ENCODE measurements at regions not wholly inside any gene's neighbourhood (a gene's known extent, or its start where the extent isn't known, plus 50 kb on each side); places are given as distances from the start of the nearest gene placed in this dataset.

DNA sequence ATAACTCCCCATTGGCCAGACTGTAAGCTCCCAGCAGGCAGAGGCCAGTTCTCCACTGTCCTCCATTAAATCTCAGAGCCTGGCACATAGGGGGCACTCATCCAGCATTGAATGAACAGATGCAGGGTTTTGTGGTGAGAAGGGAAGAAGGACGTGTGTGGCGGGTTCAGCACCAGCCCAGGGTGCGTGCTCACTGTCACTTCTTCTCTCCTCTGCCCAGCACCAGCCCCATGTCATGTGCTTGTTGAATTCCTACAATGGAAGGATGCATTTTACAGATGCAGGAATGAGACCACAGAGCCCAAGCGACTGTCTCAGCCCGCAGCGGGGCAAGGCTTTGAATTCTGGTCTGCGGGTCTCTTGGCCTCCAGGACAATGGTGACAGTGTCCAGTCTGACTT lies 149.9 kb downstream of the CEBPB start:
- Histone ChIP-seq H3K4me3 (no peak overlapping the region), H3K9me3 (replicated peaks in 1 of 3) (no peaks in the 10 kb centered on the region), H3K4me1 (replicated peaks in 1 of 2) (peaks cover 15 to 27% of the 10 kb centered on the region in 2 donors), H3K36me3 (replicated peaks in 1 of 2) (no peaks in the 10 kb centered on the region), H3K27ac (peak overlapping the region in 1 of 5 donors; percentile 94), H3K27me3 (no peaks in the 10 kb centered on the region)
- WGBS, 4 donors = 90 to 100% (median 93%) methylated on average over 7 of the region's 7 CpGs
- intact Hi-C loops (cut with DNase I) = no loop called here
- DNase-seq = peak in 1 of 7 donors; percentile 13
- TF ChIP-seq, protein P1, sequence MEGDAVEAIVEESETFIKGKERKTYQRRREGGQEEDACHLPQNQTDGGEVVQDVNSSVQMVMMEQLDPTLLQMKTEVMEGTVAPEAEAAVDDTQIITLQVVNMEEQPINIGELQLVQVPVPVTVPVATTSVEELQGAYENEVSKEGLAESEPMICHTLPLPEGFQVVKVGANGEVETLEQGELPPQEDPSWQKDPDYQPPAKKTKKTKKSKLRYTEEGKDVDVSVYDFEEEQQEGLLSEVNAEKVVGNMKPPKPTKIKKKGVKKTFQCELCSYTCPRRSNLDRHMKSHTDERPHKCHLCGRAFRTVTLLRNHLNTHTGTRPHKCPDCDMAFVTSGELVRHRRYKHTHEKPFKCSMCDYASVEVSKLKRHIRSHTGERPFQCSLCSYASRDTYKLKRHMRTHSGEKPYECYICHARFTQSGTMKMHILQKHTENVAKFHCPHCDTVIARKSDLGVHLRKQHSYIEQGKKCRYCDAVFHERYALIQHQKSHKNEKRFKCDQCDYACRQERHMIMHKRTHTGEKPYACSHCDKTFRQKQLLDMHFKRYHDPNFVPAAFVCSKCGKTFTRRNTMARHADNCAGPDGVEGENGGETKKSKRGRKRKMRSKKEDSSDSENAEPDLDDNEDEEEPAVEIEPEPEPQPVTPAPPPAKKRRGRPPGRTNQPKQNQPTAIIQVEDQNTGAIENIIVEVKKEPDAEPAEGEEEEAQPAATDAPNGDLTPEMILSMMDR (IDR thresholded peaks at IDR 0.05) = no peak
- no peak for TF ChIP-seq POLR2A (IDR thresholded peaks at IDR 0.05)

DNA sequence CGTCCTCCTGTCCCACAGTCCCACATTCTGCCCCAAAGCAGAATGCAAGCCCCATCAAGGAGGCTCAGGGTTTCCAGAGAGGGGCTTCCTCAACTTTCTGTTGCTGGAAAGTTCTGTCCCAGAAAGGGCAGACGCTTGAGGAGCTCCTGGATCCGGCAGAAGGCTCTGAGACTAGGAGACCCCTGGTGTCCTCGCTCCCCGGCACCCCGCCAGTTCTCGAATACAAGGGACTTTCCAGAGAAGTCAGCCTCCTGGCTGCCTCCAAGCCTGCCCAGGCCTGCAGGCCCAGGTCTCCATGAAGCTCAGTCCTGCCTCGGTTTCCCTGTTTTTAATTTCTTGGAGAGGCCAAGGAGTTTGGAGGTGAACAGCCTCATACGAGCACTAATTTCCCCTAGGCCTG lies 150.4 kb downstream of the CEBPB start:
- no peaks in the 10 kb centered on the region for H3K36me3 ChIP-seq (replicated peaks in 1 of 2)

DNA sequence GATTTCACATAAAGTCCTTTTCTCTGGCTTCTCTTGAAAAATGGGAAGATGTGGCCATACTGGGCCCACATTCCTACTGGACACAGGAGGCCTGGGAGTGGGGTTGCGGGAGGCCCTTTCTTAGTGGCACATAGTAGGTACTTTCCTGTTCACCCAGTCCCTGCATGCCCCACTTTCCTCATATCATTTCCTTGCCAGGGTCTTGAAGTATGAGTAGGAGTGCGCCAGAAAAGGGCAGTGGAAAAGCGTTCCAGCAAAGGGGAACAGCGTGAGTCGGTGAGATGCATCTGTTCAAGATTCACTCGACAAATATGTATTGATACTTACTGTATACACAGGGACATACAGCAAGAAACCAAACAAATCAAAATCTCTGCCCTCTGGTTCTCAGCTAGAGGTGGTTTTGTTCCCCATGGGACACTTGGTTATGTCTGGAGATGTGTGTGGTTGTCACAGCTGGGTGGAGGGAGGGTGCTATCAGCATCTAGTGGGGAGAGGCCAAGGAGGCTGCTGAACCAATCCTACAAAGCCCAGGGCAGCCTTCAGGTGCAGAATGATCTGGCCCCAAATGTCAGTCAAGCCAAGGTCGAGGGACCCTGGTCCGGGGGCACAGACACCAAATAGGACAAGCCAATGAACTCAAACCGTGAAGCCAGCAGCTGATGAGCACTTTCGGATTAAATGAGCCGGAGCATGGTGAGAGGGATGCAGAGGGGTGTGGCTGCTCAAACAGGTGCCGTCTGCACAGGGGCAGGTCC lies 151.4 kb downstream of the CEBPB start:
- 90 to 92% (median 92%) methylated on average over 11 to 12 of the region's 12 CpGs for WGBS, 4 donors
- intact Hi-C loops (cut with DNase I) = no loop called here
- TF ChIP-seq POLR2A (IDR thresholded peaks at IDR 0.05) = no peak
- TF ChIP-seq, protein P1 (IDR thresholded peaks at IDR 0.05) = no peak
- Histone ChIP-seq H3K9me3 (replicated peaks in 1 of 3) (no peaks in the 10 kb centered on the region), H3K27ac (no peak overlapping the region), H3K4me1 (replicated peaks in 1 of 2) (peaks cover 25 to 42% of the 10 kb centered on the region in 2 donors), H3K4me3 (no peak overlapping the region), H3K36me3 (replicated peaks in 1 of 2) (no peaks in the 10 kb centered on the region), H3K27me3 (no peaks in the 10 kb centered on the region)
- no peak for DNase-seq

More for the DNA sequence above, 150.4 kb downstream of the CEBPB start:
- Histone ChIP-seq H3K4me3 (no peak overlapping the region), H3K27me3 (no peaks in the 10 kb centered on the region), H3K4me1 (replicated peaks in 1 of 2) (peaks cover 16 to 32% of the 10 kb centered on the region in 2 donors), H3K27ac (no peak overlapping the region), H3K9me3 (replicated peaks in 1 of 3) (no peaks in the 10 kb centered on the region)
- DNase-seq = peak in 1 of 7 donors; percentile 12
- intact Hi-C loops (cut with DNase I) = no loop called here
- no peak for TF ChIP-seq POLR2A (IDR thresholded peaks at IDR 0.05)
- TF ChIP-seq, protein P1 (IDR thresholded peaks at IDR 0.05) = no peak
- WGBS, 4 donors = 82 to 95% (median 93%) methylated on average over 6 to 9 of the region's 9 CpGs

DNA sequence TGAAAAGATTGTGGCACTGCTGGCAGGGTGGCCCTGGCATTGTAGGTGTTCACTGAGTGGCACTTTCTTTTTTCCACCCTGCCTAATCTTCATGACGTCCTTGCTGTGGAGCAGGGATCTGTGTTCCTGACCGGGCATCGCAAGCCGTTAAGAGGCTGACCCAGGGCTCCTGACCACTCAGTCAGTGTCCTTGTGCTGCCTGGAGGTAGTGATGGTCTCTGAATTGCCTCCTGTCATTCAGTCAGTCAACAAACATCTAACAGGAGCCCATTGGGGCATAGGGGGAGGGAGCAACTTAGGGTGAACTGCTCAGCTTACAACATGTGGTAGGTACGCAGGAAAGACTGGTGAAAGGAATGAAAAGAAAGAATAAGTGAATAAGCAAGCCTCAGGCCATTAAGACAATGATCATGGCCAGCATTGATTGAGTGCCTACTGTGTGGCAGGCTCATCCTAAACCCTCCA lies 152.0 kb downstream of the CEBPB start:
- TF ChIP-seq POLR2A (IDR thresholded peaks at IDR 0.05) = no peak
- TF ChIP-seq, protein P1 (IDR thresholded peaks at IDR 0.05) = no peak
- intact Hi-C loops (cut with DNase I) = no loop called here
- no peaks in the 10 kb centered on the region for H3K27me3 ChIP-seq
- 87 to 92% (median 89%) methylated on average over 5 of the region's 5 CpGs for WGBS, 4 donors
- H3K36me3 ChIP-seq (replicated peaks in 1 of 2) = no peaks in the 10 kb centered on the region
- no peak for DNase-seq
- peaks cover 29 to 48% of the 10 kb centered on the region in 2 donors for H3K4me1 ChIP-seq (replicated peaks in 1 of 2)
- H3K27ac ChIP-seq = no peak overlapping the region
- H3K4me3 ChIP-seq = no peak overlapping the region
- no peaks in the 10 kb centered on the region for H3K9me3 ChIP-seq (replicated peaks in 1 of 3)

Data from adrenal gland (tissue), 9 donors.